UCSD-AML1 (cell line): ENCODE measurements at regions not wholly inside any gene's neighbourhood (a gene's known extent, or its start where the extent isn't known, plus 50 kb on each side); places are given as distances from the start of the nearest gene placed in this dataset.
"Not testable (repeated sequence)": the region's sequence is repeated elsewhere in the genome, so short reads cannot be mapped to it uniquely, and the experiment has no call there.

ENCODE experiments used
- DNase-seq: peaks from one replicate; lab custom pipeline; 2025; ENCODE audit not compliant: unreplicated experiment; lab: John Stamatoyannopoulos, UW

DNA sequence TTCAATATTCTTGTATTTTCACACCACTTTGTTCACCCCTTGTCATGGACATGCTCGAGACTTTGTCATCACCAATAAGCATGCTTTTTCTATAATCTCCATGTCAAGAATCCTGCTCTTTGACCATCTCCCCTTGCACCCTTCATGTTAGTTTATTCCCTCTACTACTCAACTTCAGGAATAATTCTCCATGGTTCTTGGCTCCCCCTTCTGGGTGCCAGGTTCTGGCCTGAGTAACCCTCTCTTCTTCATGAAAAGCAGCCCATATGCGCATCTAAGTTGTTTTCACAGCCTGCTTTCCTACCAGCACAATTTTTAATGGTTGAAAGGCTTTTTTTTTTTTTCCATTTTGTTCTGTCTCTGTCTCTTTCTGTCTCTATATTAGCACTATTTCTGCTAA, 160.7 kb downstream of the LEPR start:
- no peak for DNase-seq

DNA sequence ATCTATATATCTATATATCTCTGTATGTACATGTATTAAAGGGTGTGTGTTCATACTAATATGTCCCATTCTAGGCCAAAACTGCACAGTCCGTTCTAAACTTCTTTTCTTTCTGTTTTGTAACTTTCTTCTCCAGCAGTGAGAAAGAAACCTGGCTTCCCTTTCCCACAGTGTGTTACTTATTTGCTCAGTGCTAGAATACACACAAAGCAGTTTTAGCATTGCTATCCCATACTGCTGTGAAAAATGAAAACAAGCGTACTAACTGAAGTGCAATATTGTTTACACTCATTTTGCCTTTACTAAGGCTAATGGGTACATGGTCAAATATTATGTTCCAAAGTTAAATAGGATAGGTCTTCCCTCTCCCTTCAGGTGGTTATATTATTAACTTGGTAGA, 163.9 kb downstream of the LEPR start:
- DNase-seq: no peak

GRCh38 chr1:65590279-65590678, 169.8 kb downstream of the LEPR start:
- no peak for DNase-seq

- no peak for DNase-seq
These were observed 173.0 kb downstream of the LEPR start for GRCh38 chr1:65593516-65593915.

GRCh38 chr1:65595724-65596123, 175.3 kb downstream of the LEPR start:
- no peak for DNase-seq

DNA sequence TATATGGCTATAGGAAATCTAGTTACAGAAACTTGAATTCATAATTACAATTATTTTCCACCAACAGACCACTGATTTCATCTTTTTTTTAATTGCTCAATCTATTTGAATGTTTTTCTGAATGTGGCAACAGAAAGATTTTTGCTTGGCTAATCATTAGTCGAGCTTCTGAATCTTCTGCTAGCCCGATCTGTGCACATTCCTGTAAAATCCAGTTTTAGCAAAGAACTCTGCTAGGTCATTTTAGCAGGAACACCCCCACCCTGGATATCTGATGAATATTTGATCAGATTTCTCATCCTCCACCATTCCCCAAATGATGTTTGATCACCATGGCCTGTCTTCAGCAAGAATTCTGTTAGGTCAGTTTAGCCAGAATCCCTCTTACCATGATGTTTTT, 176.3 kb downstream of the LEPR start:
- DNase-seq: no peak

- DNase-seq: no peak
These were observed 185.2 kb downstream of the LEPR start for GRCh38 chr1:65605621-65606020.

DNA sequence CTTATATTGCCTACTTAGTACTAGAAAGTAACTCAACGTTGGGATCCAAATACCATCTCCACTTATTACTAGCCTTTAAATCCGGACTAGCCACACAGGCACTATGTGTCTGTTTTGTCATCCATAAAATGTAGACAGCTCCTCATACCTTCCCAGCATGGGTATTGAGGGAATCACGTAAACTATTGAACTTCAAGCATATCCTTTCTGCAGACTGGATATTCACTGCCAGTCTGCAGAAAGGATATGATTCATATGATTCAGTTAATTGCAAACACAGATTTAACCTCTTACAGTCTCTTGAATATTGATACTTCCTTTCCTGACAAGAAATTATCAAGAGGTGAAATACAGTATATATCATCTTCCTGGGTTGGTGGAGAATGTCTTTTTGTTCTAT, 186.0 kb downstream of the LEPR start:
- no peak for DNase-seq

- DNase-seq: no peak
These were observed 178.8 kb upstream of the PDE4B start for GRCh38 chr1:65613884-65614283.

- no peak for DNase-seq
These were observed 176.8 kb upstream of the PDE4B start for GRCh38 chr1:65615859-65616258.

DNA sequence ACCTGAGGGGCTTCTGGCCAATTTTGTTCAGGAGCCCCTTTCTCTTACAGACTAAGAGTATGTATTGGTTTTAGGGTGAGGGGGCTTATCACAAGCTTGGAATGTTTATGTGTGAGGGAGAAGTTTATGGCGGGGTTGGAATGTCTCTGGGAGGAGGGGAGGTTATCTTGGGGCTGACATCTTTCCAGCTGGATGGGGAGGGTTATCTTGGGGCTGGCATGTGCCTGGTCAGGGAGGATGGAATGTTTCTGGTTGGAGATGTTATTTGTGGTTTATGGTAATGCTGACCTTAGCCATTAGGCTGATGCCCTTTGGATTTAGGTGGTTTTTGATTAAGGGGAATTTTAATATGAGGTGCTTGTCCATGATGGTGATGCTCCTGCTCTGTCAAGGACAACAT, 171.0 kb upstream of the PDE4B start:
- DNase-seq: not testable (repeated sequence)

DNA sequence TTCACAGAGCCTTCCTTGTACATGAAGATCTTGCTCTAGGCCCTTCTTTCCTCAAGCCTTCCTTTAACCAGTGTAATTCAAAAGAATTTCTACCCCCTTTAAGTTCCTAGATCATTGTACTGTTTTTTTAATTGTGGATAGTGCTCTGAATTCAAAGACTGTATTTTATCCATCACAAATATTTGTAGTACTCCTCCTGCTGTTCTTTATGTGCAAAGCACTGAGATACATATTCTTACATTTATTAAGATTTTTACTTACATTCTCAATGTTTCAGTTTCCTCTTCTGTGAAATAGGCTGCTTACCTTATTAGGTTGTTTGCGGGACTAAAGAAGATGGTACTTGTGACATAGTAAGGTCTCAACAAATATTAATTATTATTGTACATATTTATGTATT, 168.8 kb upstream of the PDE4B start:
- no peak for DNase-seq

GRCh38 chr1:65625528-65625927, 167.2 kb upstream of the PDE4B start:
- DNase-seq: no peak

DNA sequence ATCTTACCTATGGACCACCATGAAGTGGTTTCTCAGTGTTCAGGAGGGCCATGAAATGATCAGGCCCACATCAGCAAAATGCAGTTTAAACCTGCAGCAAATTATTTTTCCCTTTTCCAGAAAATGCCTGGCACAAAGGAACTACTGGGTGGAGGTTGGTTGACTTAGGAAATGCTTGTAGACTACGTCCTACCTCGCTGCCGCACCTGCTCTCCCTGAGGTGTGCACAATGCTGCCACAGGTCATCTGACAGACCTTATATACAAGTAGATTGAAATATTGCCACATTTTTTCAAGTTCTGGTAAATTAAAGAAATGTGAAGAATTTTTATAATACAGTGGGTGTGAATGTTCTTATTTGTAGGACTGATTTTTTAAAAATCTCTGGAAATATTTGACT, 166.7 kb upstream of the PDE4B start:
- DNase-seq: no peak

DNA sequence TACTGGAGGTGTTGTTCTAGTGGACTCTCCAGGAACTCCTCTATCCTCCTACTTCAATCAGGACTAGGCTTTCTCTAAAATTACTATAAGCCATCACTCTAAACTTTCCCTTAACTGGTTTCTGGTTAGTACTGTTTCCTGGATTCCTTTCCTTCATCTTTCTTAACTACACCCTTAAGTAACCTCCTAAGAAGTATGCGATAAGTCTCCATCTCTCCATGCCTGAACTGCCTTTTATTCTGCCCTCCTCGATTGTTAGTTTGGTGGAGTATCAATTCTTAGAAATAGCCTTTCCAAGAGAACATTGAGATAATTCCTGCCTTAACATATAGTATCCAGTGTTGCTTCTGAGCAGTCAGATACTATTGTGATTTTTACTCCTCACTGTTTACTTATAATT, 162.9 kb upstream of the PDE4B start:
- DNase-seq: no peak

DNA sequence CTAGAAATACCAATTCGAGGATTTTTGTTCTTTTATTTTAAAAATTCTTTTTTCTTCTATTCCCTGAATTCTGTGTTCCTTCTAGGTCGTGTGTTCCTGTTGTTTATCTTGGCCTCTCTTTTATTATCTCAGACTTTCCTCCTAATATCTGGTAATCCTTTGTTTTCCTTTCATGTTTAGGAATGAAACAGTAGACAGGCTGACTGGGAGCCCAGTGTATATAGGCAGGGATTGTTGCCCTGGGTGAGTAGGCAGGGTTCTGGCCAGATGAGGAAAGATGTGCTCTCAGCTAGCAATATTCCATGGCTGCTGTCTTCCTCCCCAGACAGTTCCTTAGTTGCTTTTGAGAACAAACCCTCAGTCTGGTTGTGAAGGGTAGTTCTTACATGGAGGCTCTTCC, 161.8 kb upstream of the PDE4B start:
- DNase-seq: no peak

DNA sequence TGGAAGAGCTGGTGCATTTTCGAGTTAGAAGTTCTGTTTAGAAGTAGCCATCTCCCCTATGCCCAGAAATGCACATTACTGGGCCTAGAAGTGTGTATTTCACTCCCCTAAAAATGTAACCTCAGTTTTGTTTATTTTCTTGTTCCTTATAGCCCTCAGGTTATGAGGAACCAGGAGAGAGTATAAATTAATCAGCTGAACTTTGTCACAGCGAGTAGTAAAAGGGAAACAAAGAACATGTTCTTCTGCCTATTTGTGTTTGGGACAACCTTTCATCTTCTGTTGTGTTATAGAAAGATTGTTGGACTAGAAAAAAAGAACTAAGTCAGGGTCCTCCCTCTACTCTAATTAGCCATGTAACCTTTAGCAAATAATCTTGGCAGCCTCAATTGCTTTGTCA, 160.5 kb upstream of the PDE4B start:
- no peak for DNase-seq

GRCh38 chr1:65640046-65640445, 152.6 kb upstream of the PDE4B start:
- DNase-seq: no peak

GRCh38 chr1:65649185-65649584, 143.5 kb upstream of the PDE4B start:
- DNase-seq: not testable (repeated sequence)

DNA sequence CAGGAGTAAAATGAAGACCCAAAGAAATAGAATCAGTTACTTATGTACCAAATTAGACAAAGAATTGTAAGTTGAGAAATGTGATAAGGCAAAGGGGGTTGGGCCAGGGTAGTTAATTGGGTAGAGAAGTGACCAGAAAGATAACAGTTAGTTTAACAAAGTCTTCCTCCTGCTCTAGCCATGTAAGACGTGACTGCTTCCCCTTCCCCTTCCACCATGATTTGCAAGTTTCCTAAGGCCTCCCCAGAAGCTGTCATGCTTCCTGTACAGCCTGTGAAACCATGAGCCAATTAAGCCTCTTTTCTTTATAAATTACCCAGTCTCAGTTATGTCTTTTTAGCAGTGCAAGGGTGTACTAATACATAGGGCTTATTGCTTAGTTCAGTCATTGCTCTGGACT, 142.0 kb upstream of the PDE4B start:
- no peak for DNase-seq

- DNase-seq: not testable (repeated sequence)
These were observed 138.2 kb upstream of the PDE4B start for GRCh38 chr1:65654526-65654925.

DNA sequence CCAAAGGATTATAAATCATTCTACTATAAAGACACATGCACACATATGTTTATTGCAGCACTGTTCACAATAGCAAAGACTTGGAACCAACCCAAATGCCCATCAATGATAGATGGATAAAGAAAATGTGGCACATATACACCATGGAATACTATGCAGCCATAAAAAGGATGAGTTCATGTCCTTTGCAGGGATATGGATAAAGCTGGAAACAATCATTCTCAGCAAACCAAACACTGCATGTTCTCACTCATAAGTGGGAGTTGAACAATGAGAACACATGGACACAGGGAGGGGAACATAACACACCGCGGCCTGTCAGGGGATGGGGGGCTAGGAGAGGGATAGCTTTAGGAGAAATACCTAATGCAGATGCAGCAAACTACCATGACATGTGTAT, 135.1 kb upstream of the PDE4B start:
- not testable (repeated sequence) for DNase-seq

DNA sequence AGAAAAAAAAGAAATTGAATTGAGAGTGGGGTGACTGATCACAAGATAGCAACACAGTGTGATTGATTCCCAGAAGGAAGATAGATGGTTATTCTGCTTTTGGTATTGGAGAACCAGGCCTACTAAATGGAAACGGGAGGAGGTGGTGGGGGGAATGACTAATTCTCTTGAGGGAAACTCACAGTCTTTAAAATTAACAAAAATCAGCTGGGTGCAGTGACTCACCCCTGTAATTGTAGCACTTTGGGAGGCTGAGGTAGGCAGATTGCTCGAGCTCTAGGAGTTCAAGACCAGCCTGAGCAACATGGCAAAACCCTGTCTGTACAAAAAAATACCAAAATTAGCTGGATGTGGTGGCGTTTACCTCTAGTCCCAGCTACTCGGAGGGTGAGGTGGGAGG, 134.6 kb upstream of the PDE4B start:
- no peak for DNase-seq

GRCh38 chr1:65668368-65668767, 124.3 kb upstream of the PDE4B start:
- DNase-seq: no peak
